ENCODE measurements at regions not wholly inside any gene's neighbourhood (a gene's known extent, or its start where the extent isn't known, plus 50 kb on each side); places are given as distances from the start of the nearest gene placed in this dataset.
"Not testable (repeated sequence)": the region's sequence is repeated elsewhere in the genome, so short reads cannot be mapped to it uniquely, and the experiment has no call there.

DNA sequence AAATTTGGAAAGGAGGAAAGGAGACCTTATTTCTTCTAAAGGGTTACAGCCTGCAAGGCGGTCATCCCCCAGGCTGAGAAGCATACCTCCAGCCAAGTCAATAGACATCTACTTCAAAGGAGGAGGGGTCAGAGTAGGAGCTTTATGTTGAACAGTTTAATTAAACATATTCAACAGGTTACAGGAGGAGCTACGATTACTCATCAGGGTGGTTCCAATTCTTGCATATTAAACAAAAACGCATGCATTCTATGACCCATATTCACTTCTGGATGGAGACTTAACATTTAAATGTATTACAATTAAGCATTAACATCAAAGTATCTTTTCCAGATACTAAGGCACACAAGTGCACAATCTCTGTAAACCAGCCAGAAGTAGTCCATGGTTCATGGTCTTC, 1955.0 kb downstream of the PCDH9 start:
- DNase-seq (ENCODE audit: low read depth in 4 of 4, low spot score in 3 of 4) = no peak

DNA sequence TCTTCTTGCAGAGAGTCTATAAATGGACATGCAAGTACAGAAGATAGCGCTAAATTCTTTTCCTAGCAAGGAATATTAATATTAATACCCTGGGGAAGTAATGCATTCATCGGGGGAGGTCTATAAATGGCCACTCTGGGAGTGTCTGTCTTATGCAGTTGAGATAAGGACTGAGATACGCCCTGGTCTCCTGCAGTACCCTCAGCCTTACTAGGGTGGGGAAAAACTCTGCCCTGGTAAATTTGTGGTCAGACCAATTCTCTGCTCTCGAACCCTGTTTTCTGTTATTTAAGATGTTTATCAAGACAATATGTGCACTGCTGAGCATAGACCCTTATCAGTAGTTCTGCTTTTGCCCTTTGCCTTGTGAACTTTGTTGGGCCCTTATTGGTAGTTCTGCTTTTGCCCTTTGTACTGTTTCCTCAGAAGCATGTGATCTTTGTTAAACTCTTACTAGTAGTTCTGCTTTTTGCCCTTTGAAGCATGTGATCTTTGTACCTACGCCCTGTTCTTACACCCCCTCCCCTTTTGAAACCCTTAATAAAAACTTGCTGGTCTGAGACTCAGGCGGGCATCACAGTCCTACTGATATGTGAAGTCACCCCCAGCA, 1956.2 kb downstream of the PCDH9 start:
- DNase-seq (ENCODE audit: low read depth in 4 of 4, low spot score in 3 of 4) = not testable (repeated sequence)

DNA sequence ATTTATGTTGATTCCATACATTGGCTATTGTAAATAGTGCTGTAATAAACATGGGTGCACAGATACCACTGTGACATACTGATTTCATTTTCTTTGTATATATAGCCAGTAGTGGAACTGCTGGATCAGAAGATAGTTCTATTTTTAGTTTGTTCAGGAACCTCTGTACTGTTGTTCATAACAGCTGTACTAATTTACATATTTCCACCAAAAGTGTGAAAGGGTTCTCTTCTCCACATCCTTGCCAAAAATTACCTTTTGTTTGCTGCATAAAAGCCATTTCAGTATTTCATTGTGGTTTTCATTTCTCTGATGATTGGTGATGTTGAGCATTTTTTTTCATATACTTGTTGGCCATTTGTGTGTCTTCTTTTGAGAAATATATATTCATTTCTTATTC, 1962.1 kb downstream of the PCDH9 start:
- no peak for DNase-seq (ENCODE audit: low read depth in 4 of 4, low spot score in 3 of 4)

DNA sequence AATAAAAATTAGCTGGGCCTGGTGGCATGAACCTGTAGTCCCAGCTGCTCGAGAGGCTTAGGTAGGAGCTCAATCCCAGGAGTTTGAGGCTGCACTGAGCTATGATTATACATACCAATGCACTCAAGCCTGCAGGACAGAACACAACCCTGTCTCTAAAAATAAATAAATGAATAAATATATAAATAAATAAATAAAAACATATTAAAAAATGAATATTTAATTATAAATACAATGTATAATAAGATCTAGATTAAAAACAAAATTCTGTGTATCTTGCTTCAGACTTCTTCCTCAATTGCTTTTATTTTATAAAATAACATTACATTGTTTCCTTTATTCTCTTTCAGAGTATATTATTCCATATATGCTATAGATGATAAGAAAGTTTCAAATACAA, 1964.1 kb downstream of the PCDH9 start:
- no peak for DNase-seq (ENCODE audit: low read depth in 4 of 4, low spot score in 3 of 4)

DNA sequence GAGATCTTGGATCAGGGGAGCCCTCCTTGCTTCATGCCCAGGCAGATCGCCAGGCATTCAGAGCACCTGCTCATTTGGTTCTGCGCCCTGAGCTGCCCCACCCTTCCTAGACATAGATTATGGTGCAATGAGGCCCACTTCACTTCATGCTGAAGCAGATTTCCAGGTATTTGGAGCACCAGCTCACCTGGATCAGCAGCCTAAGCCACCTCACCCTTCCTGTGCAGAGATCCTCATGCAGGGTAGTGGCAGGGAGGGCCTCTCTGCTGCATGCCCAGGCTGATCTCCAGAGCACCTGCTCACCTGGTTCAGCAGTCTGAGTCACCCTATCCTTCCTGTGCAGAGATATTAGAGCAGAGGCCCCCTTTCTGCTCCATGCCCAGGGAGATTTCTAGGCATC, 1966.1 kb downstream of the PCDH9 start:
- no peak for DNase-seq (ENCODE audit: low read depth in 4 of 4, low spot score in 3 of 4)

DNA sequence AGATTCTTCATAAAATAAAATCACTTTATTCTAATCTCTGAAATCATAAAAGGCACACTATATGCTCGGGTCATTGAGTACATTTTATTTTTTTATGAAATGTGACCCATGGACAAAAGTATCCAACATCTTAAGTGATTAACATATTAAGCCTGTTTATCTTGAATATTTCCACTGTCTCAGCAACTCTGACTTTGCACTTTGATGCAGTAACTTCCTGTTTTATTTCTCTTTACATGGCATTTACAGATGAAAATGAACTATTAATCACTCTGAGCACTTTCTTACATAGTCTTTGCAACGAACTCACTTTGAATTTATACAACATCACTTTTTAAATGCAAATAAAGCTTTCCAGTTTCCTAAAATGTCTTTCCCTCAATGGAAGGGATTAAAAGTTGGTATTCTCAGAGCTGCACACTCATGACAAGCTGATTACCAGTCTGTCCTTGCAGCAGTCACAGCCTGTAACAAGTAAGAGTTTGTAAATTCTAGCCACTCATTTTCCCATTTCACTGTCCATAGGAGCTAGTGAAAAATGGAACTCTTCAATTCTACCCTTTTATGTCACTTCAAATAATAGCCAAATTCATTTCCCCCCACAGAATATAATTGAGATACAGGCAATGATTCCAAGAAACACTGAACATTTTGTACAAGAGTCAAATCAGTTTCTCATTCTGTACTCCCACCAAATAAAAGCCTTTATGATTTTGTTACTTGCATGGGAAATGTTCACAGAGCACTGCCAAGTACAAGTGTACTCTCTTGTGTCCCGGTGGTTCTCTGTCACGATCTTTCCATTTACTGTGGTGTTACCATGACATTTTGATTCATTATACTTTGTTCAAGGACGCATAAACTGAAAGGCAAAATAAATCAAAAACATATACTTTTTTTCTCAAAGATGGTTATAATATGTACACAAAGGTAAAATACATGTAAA, 1968.9 kb downstream of the PCDH9 start:
- no peak for DNase-seq (ENCODE audit: low read depth in 4 of 4, low spot score in 3 of 4)

DNA sequence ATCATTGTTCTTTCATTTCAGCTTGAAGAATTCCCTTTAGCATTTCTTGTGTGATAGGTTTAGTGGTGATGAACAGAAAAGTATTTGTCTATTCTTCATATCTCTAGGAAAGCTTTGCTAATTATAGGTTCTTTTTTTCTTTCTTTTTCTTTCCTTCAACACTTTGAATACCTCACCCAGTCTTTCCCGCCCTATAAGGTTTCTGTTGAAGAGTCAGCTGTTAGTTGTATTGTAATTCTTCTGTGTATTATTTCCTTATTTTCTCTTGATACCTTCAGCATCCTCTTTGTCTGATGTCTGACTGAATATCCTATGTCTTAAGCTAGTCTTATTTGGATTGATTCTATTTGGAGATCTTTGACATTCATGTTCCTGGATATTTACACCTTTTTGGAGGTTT, 1989.4 kb downstream of the PCDH9 start:
- DNase-seq (ENCODE audit: low read depth in 4 of 4, low spot score in 3 of 4) = no peak

DNA sequence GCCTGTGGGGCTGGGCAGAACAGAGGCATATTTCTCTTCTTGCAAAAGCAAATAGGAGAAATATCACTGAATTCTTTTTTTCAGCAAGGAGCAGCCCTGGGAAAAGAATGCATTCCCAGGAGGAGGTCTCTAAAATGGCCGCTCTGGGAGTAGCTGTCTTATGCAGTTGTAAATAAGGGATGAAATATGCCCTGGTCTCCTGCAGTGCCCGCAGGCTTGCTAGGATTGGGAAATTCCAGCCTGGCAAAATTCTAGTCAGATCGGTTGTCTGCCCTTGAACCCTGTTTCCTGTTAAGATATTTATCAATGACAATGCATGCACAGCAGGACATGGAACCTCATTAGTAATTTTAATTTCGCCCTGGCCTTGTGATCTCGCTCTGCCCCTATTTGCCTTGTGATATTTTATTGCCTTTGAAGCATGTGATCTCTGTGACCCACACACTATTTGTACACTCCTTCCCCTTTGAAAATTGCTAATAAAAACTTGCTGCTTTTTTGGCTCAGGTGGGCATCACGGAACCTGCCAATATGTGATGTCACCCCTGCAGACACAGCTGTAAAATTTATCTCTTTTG, 1993.2 kb downstream of the PCDH9 start:
- no peak for DNase-seq (ENCODE audit: low read depth in 4 of 4, low spot score in 3 of 4)

DNA sequence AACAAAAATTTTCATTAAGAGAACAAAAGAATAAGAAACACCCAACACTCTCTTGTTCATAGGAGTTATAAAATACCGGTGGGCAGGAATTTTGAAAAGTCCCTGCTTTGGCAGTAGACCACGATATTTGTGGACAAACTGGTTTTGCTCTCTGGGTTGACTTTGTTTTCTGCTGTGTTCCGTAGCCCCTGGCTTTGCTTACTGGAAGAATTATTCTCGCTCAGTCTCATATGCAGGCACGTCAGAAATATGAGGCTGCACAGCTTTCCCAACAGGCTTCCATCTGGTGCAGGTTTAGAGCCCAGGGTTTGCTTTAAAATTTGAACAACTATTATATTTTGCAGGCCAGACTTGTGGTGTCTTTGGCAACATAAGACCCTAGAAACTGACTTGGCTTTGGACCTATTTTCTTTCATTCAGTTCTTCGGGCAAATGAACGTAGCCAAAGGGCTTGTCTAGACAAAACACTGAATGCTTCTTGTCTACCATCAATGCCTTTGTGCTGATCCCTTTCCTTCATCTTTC, 2012.6 kb downstream of the PCDH9 start:
- DNase-seq (ENCODE audit: low read depth in 4 of 4, low spot score in 3 of 4) = no peak

DNA sequence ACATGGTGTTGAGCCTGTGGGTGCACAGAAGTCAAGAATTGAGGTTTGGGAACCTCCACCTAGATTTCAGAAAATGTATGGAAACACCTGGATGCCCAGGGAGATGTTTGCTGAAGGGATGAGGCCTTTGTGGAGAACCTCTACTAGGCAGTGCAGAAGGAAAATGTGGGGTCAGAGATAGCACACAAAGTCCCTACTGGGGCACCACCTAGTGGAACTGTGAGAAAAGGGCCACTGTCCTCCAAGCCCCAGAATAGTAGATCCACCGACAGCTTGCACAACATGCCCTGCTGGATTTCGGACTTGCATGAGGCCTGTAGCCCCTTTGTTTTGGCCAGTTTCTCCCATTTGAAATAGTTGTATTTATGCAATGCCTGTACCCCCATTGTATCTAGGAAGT, 2027.3 kb downstream of the PCDH9 start:
- DNase-seq (ENCODE audit: low read depth in 4 of 4, low spot score in 3 of 4) = not testable (repeated sequence)

DNA sequence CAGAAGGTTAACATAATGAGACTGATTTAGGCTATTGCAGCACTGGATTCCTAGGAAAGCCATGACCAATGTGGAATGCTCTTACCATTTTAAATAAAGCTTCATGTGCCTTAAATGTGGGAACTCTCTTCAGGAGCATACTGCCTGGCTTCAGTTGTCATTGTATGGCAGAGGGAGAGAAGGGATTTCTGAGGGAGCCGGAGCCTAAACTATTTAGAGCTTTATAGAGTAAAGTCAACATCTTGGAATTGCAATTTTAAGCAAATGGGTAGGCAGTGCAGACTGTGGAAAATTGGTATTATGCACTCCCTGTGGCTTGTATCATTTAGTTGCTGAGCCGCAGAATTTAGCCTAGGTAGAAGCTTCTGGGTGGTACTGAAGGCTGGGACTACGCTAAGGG, 2041.4 kb downstream of the PCDH9 start:
- DNase-seq (ENCODE audit: low read depth in 4 of 4, low spot score in 3 of 4) = no peak

DNA sequence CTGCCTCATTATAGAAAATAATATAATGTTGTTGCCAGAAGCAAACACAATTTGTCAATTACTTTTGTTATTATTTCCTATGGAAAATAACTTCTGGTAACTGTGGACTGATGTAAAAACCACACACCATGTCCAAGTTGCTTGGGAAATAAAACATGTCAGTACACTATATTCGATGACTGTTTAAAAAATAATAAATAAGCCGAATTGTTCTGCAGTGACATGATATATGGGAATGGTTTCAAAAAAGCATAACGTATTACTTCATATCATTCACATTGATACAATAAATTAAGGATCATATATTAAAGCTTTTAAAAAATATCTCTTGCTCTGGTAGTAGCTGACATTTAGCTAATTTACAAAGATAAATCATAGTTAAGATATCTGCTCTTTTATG, 2062.1 kb downstream of the PCDH9 start:
- no peak for DNase-seq (ENCODE audit: low read depth in 4 of 4, low spot score in 3 of 4)

DNA sequence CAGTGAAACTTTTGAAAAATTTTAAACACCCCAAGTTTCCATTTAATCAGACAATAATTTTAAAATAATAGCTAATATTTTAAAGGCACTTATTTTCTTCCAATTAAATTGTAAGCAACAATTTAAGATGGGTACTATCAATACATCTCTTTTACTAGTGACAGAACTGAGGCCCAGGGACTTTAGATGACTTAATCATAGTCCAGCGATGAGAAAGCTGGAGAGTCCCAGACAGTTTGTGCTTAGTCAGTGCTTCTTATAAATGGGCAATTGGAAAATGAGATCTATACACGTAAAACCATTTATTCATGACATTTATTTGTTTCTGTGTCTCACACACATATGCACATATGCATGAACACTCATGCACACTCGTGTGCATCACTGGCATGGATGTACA, 2063.5 kb downstream of the PCDH9 start:
- DNase-seq (ENCODE audit: low read depth in 4 of 4, low spot score in 3 of 4) = no peak

DNA sequence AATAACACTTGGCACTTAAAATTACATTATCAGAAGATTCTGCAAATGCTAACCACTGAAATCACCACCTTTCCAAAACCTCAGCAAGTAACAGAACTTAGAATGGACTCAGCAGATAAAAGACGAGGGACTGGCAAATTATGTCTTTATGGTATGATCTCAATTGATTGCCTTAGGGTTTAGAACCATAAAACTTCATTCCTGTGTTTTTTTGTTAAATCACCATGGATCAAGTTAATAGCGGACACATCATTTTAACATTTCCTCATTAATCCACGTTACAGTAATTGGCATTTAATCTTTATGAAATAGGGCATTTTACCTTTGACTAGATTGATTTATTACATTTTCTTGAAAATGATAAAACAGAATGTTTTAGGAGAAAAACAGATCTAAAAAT, 2070.3 kb downstream of the PCDH9 start:
- DNase-seq (ENCODE audit: low read depth in 4 of 4, low spot score in 3 of 4) = no peak

DNA sequence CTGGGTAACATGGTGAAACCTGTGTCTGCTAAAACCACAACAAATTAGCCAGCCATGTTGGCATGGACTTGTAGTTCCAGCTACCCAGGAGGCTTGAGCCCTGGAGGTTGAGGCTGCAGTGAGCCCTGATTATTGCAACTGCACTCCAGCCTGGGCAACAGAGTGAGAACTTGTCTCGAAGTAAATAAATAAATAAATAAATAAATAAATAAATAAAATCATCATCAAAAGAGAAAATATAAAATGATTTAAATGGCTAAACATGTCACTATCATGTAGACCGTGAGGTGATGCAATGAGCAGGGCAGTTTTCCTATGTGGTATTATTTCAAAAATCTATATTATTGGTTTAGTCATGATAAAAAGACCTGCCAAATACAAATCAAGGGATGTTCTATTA, 2074.3 kb downstream of the PCDH9 start:
- no peak for DNase-seq (ENCODE audit: low read depth in 4 of 4, low spot score in 3 of 4)

DNA sequence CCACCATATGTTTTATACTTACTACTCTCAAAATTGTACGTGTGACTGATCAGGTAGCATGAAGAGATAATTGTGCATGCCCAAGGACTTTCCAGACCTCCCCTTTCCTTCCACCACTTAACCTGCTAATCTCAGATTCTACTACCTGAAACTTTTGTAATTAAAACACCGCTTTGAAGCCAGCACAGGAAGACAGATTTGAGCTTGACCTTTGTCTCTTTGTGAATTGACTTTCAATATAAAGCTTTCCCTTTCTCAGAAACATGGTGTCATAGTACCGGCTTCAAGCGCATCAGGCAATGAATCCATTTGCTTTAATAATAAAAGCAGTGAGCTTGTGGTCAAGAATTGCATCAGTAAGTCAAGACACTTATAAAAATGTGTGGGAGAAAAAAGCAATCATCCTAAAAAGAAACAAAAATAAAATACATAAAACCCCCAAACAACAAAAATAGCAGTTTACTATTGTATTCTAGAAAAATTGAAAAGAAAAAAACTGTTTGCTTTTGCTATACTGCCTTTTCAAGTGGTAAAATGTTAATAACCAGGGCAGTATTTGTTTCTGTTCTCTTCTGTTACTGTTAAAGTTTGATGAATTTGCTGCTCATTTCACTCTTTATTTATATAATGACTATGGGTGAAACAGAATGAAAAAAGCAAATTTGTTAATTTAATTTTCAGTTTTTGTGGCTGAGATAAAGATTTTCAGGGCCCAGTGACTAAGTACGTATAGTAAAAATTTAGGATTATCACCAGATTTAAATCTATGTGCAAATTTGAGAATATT, 2075.3 kb downstream of the PCDH9 start:
- no peak for DNase-seq (ENCODE audit: low read depth in 4 of 4, low spot score in 3 of 4)

DNA sequence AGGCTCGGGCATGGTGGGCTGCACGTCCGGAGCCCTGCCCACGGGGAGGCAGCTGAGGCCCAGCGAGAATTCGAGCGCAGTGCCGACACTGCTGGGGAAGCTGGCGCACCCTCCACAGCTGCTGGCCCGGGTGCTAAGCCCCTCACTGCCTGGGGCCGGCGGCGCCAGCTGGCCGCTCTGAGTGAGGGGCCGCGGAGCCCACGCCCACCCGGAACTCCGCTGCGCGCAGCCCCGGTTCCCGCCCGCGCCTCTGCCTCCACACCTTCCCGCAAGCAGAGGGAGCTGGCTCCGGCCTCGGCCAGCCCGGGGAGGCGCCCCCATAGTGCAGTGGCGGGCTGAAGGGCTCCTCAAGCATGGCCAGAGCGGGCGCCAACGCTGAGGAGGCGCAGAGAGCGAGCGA, 2080.4 kb downstream of the PCDH9 start:
- no peak for DNase-seq (ENCODE audit: low read depth in 4 of 4, low spot score in 3 of 4)

DNA sequence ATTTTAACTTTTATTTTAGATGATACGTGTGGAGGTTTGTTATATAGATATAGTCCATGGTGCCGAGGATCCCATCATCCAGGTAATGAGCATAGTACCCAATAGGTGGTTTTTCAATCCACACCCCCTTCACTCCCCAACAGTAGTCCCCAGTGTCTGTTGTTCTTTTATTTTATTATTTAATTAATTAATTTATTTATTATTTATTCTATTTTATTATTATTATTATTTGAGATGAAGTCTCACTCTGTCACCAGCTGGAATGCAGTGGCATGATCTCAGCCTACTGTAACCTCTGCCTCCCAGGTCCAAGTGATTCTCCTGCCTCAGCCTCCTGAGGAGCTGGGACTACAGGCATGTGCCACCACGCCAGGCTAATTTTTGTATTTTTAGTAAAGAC, 2086.2 kb downstream of the PCDH9 start:
- no peak for DNase-seq (ENCODE audit: low read depth in 4 of 4, low spot score in 3 of 4)

DNA sequence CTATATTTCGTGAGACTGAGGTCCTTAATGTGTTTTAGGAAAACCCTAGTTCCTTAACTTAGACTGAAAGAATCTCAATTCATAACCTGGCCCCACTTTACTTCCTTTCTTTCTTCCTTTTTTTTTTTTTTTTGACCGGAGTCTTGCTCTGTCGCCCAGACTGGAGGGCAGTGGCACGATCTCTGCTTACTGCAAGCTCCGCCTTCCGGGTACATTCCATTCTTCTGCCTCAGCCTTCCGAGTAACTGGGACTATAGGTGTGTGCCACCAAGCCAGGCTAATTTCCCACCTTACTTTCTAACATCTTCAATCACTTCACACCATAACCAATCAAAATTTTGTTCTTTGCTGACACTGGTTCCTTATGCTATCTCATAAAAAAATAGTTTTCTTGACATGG, 2097.0 kb downstream of the PCDH9 start:
- DNase-seq (ENCODE audit: low read depth in 4 of 4, low spot score in 3 of 4) = no peak

DNA sequence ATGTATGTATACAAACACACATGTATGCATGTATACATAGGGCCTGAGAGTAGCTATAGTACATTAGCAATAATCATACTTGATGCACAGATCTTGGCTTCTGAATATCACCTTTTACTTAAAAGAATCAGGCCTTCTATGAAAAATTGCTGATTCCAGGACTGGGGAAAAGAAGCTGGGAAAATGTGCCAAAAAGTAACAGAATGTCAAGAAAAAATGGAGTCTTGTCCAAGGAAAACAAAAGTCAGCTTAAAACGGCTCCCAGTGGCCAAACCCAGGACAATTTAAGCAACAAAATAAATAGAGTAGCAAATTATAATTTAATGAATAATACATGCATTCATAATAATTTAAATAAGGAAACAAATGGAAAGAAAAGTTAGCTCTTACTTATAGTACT, 2104.9 kb downstream of the PCDH9 start:
- DNase-seq (ENCODE audit: low read depth in 4 of 4, low spot score in 3 of 4) = no peak

DNA sequence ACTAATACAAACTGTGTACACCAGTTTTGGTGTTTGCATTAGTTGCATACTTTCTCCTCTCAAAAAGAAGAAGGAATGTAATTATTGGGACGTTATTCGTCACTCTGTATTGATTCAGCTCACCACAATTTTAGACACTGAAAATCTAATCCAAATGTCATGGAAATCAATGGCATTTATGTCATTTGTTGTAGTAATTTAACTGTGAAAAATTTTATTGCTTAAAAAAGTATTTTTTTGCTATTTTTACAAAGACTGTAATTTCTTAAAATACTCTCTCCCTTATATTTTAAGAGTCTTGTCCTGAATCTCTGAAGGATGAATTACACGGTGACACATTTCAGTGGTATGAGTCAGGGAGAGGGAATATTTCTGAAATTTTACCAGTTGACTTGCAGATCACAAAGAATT, 2117.6 kb downstream of the PCDH9 start:
- no peak for DNase-seq (ENCODE audit: low read depth in 4 of 4, low spot score in 3 of 4)

All from right renal pelvis (tissue), 4 donors.